A549 (cell line): ENCODE measurements at regions not wholly inside any gene's neighbourhood (a gene's known extent, or its start where the extent isn't known, plus 50 kb on each side); places are given as distances from the start of the nearest gene placed in this dataset.

Experiments used
- ATAC-seq, 2 experiments: fragments of 200-7000 bp in 1 of 2; fragments of >200 bp in 1 of 2; cut with Nextera tagmentation in 1 of 2; cut with Tn5 transposase in 1 of 2; 3 replicates each; pipeline versions ENCODE4 v1.8.0 to v1.9.1; 2018 to 2020; ENCODE audit warnings: mild to moderate bottlenecking in 1 of 2, moderate library complexity in 1 of 2
- CTCF ChIA-PET: fragments of 300-600 bp; sonication (Branson Sonifier 250); formaldehyde crosslinking; extraction: SDS; loops from one replicate; lab custom pipeline; 2021; ENCODE audit warnings: antibody characterized with exemption, inconsistent platforms; lab: Yijun Ruan, JAX
- POLR2A ChIA-PET: fragments of 350-600 bp; formaldehyde crosslinking; extraction: SDS; loops from one replicate; lab custom pipeline; 2021; ENCODE audit warnings: antibody characterized with exemption, inconsistent platforms; lab: Yijun Ruan, JAX
- DNase-seq, 2 experiments: peaks; one replicate each; pipeline versions ENCODE4 v3.0.0 to v3.0.0-alpha.2; 2011 to 2016; ENCODE audit warnings: low read depth in 1 of 2, low spot score in 1 of 2
- FAIRE-seq: peaks from 2 replicates; lab custom pipeline; 2011; peaks lifted over from hg19 to GRCh38; lab: Jason Lieb, UNC
- H3K27ac ChIP-seq, 2 experiments: fragments of >200 bp; sonication (Bioruptor Twin); formaldehyde crosslinking; 3 replicates each; pipeline ENCODE4 v1.5.1; 2016 to 2017
- H3K4me1 ChIP-seq: fragments of >200 bp; sonication (Bioruptor Twin); formaldehyde crosslinking; 3 replicates; pipeline ENCODE4 v1.6.1; 2016
- H3K4me2 ChIP-seq: fragments of >200 bp; sonication (Bioruptor Twin); formaldehyde crosslinking; 3 replicates; pipeline ENCODE4 v1.6.1; 2016
- H3K4me3 ChIP-seq: fragments of >200 bp; sonication (Bioruptor Twin); formaldehyde crosslinking; 3 replicates; pipeline ENCODE4 v1.5.1; 2016
- H3K9me3 ChIP-seq: fragments of >200 bp; sonication (Bioruptor Twin); formaldehyde crosslinking; 3 replicates; pipeline ENCODE4 v1.6.1; 2016
- BCL3 ChIP-seq: fragments of >200 bp; sonication (Bioruptor Twin); formaldehyde crosslinking; IDR thresholded peaks from 3 replicates; pipeline ENCODE4 v1.6.1; 2016
- CBX2 ChIP-seq: fragments of 200-600 bp; sonication (generic); IDR thresholded peaks from 2 replicates; pipeline ENCODE4 v1.6.1; 2016; ENCODE audit warnings: low read depth, mild to moderate bottlenecking, borderline replicate concordance
- CEBPB ChIP-seq, 2 experiments: fragments of >200 bp in 1 of 2; sonication (Bioruptor Twin) in 1 of 2; formaldehyde crosslinking in 1 of 2; IDR thresholded peaks; 2 replicates each; pipeline ENCODE4 v1.6.1; 2012 to 2016
- CHD2 ChIP-seq: fragments of 150-350 bp; IDR thresholded peaks from 2 replicates; pipeline ENCODE4 v1.6.1; 2014; ENCODE audit warnings: low read length; ENCODE audit not compliant: partially characterized antibody
- EHF ChIP-seq: fragments of 250-450 bp; sonication (Bioruptor Pico); IDR thresholded peaks from 2 replicates; pipeline ENCODE4 v1.5.0; 2020; ENCODE audit warnings: mild to moderate bottlenecking
- EHMT2 ChIP-seq: fragments of 200-600 bp; sonication (generic); IDR thresholded peaks from 2 replicates; pipeline ENCODE4 v1.6.1; 2016; ENCODE audit warnings: antibody characterized with exemption, low read depth, mild to moderate bottlenecking, moderate library complexity
- ELK1 ChIP-seq: fragments of 150-350 bp; IDR thresholded peaks from 2 replicates; pipeline ENCODE4 v1.6.1; 2014; ENCODE audit warnings: low read depth, mild to moderate bottlenecking, low read length
- ESRRA ChIP-seq: fragments of 150-350 bp; IDR thresholded peaks from 2 replicates; pipeline ENCODE4 v1.6.1; 2014; ENCODE audit warnings: mild to moderate bottlenecking, low read length, borderline replicate concordance
- FOSB ChIP-seq: fragments of 250-450 bp; sonication (Bioruptor Pico); IDR thresholded peaks from 2 replicates; pipeline ENCODE4 v1.5.0; 2020; ENCODE audit warnings: mild to moderate bottlenecking, moderate library complexity
- FOXS1 ChIP-seq: fragments of 250-450 bp; sonication (Bioruptor Pico); IDR thresholded peaks from 2 replicates; pipeline ENCODE4 v1.5.0; 2020; ENCODE audit warnings: mild to moderate bottlenecking, moderate library complexity
- GATA3 ChIP-seq: IDR thresholded peaks from 2 replicates; pipeline ENCODE4 v1.6.1; 2012; ENCODE audit warnings: borderline replicate concordance
- HDAC2 ChIP-seq: fragments of 200-600 bp; sonication (generic); IDR thresholded peaks from 2 replicates; pipeline ENCODE4 v1.6.1; 2016
- HES2 ChIP-seq: fragments of >200 bp; sonication (Bioruptor Twin); formaldehyde crosslinking; IDR thresholded peaks from 2 replicates; pipeline ENCODE4 v1.6.1; 2016
- HMGXB4 ChIP-seq: fragments of 250-450 bp; sonication (Bioruptor Pico); IDR thresholded peaks from 2 replicates; pipeline ENCODE4 v1.5.0; 2021; ENCODE audit warnings: mild to moderate bottlenecking, moderate library complexity, borderline replicate concordance
- HOXB13 ChIP-seq: fragments of 250-450 bp; sonication (Bioruptor Pico); IDR thresholded peaks from 2 replicates; pipeline ENCODE4 v1.5.0; 2020; ENCODE audit warnings: low read depth, mild to moderate bottlenecking, moderate library complexity
- HOXB5 ChIP-seq: fragments of 250-450 bp; sonication (Bioruptor Pico); IDR thresholded peaks from 2 replicates; pipeline ENCODE4 v1.5.0; 2020; ENCODE audit warnings: mild to moderate bottlenecking, moderate library complexity
- JUN ChIP-seq, 2 experiments: fragments of >200 bp; sonication (Bioruptor Twin); formaldehyde crosslinking; IDR thresholded peaks; 2 replicates in 1 of 2; 3 replicates in 1 of 2; pipeline ENCODE4 v1.6.1; 2016 to 2017
- JUNB ChIP-seq: fragments of >200 bp; sonication (Bioruptor Twin); formaldehyde crosslinking; IDR thresholded peaks from 2 replicates; pipeline ENCODE4 v1.6.1; 2016
- KDM5A ChIP-seq: fragments of 200-600 bp; sonication (generic); IDR thresholded peaks from 2 replicates; pipeline ENCODE4 v1.6.1; 2016; ENCODE audit warnings: antibody characterized with exemption, mild to moderate bottlenecking
- MYC ChIP-seq: IDR thresholded peaks from 2 replicates; pipeline ENCODE4 v1.6.1; 2012; ENCODE audit warnings: mild to moderate bottlenecking, inconsistent platforms, low read length, improper control_type of control experiment, borderline replicate concordance
- NFE2L2 ChIP-seq: fragments of 150-350 bp; conservative IDR thresholded peaks from 2 replicates; pipeline ENCODE4 v1.6.1; 2014; ENCODE audit warnings: low read length
- POLR2A ChIP-seq: IDR thresholded peaks from 2 replicates; pipeline ENCODE4 v1.6.1; 2012; ENCODE audit warnings: mild to moderate bottlenecking, low read length
- RAD21 ChIP-seq, 2 experiments: fragments of >200 bp in 1 of 2; sonication (Bioruptor Twin) in 1 of 2; formaldehyde crosslinking in 1 of 2; IDR thresholded peaks in 1 of 2; conservative IDR thresholded peaks in 1 of 2; 2 replicates in 1 of 2; 3 replicates in 1 of 2; pipeline ENCODE4 v1.6.1; 2012 to 2018; ENCODE audit warnings: inconsistent platforms in 1 of 2
- RFX5 ChIP-seq: fragments of 450-650 bp; IDR thresholded peaks from 2 replicates; pipeline ENCODE4 v1.7.1; 2014; ENCODE audit warnings: antibody characterized with exemption, mild to moderate bottlenecking, moderate library complexity
- RNF2 ChIP-seq: fragments of 200-600 bp; sonication (generic); IDR thresholded peaks from 2 replicates; pipeline ENCODE4 v1.6.1; 2016; ENCODE audit warnings: low read depth, mild to moderate bottlenecking, antibody characterized with exemption, moderate library complexity, borderline replicate concordance
- SMC3 ChIP-seq: fragments of >200 bp; sonication (Bioruptor Twin); formaldehyde crosslinking; IDR thresholded peaks from 3 replicates; pipeline ENCODE4 v1.6.1; 2018; ENCODE audit warnings: inconsistent platforms
- TFCP2L1 ChIP-seq: fragments of 250-450 bp; sonication (Bioruptor Pico); IDR thresholded peaks from 2 replicates; pipeline ENCODE4 v1.5.0; 2021; ENCODE audit warnings: mild to moderate bottlenecking
- WGBS: methylation state at CpG from one replicate; pipeline ENCODE4 v1.1.6; 2017; ENCODE audit errors: missing lambda C conversion rate; 5-methylcytosine and 5-hydroxymethylcytosine counted together

- H3K4me2 ChIP-seq = no peak overlapping the region
- ATAC-seq (no peak), DNase-seq (no peak), FAIRE-seq (no peak)
- H3K4me3 ChIP-seq = no peak overlapping the region
- ChIA-PET CTCF (no interaction called here), POLR2A (no interaction called here)
- no peak overlapping the region for H3K27ac ChIP-seq
- no peaks in the 10 kb centered on the region for H3K9me3 ChIP-seq
- 92% methylated on average over 1 of the region's 1 CpG for WGBS
- no peaks in the 10 kb centered on the region for H3K4me1 ChIP-seq
- no peak for TF ChIP-seq ELK1
- TF ChIP-seq HDAC2 = no peak
- no peak for TF ChIP-seq CEBPB (IDR thresholded peaks at IDR 0.05)
- no peak for TF ChIP-seq CBX2
- no peak for TF ChIP-seq KDM5A
- TF ChIP-seq RFX5 = no peak
- TF ChIP-seq HMGXB4 (CRISPR knock-in tag) = no peak
- TF ChIP-seq HES2 = no peak
- TF ChIP-seq RNF2 = no peak
- no peak for TF ChIP-seq CHD2
- no peak for TF ChIP-seq RAD21 (conservative IDR thresholded peaks at IDR 0.05 in 1 of 2, IDR thresholded peaks at IDR 0.05 in 1 of 2)
- no peak for TF ChIP-seq EHF
- no peak for TF ChIP-seq POLR2A
- TF ChIP-seq HOXB13 = no peak
- TF ChIP-seq, all 56 proteins: peak for 0
Observed at GRCh38 chr9:87433853-87434252, 63.8 kb upstream of the DAPK1 start.

GRCh38 chr9:87434366-87434765, 63.3 kb upstream of the DAPK1 start:
- no peaks in the 10 kb centered on the region for H3K9me3 ChIP-seq
- H3K4me2 ChIP-seq = no peak overlapping the region
- no peak overlapping the region for H3K27ac ChIP-seq
- no peak for TF ChIP-seq JUNB
- no peak for TF ChIP-seq ESRRA
- TF ChIP-seq GATA3 = no peak
- no peak for TF ChIP-seq HOXB5 (CRISPR knock-in tag)
- TF ChIP-seq CBX2 = no peak
- TF ChIP-seq TFCP2L1 (CRISPR knock-in tag) = no peak
- no peak for TF ChIP-seq FOSB
- no peak for TF ChIP-seq HES2
- TF ChIP-seq EHMT2 = no peak
- no peak for TF ChIP-seq EHF
- TF ChIP-seq CEBPB (IDR thresholded peaks at IDR 0.05) = no peak
- TF ChIP-seq BCL3 = no peak
- no peak for TF ChIP-seq JUN (IDR thresholded peaks at IDR 0.05)
- no peak for TF ChIP-seq NFE2L2
- TF ChIP-seq FOXS1 (CRISPR knock-in tag) = no peak
- no peak for TF ChIP-seq MYC
- no peak for TF ChIP-seq SMC3
- TF ChIP-seq HOXB13 = no peak
- TF ChIP-seq HMGXB4 (CRISPR knock-in tag) = no peak
- TF ChIP-seq POLR2A = no peak
- WGBS = 91% methylated on average over 4 of the region's 4 CpGs
- no peak overlapping the region for H3K4me3 ChIP-seq
- CTCF ChIA-PET = no interaction called here
- POLR2A ChIA-PET = no interaction called here
- ATAC-seq (no peak), FAIRE-seq (no peak), DNase-seq (no peak)
- H3K4me1 ChIP-seq = no peaks in the 10 kb centered on the region
